IPS-NIHi7 (cell line): ENCODE measurements at regions not wholly inside any gene's neighbourhood (a gene's known extent, or its start where the extent isn't known, plus 50 kb on each side); places are given as distances from the start of the nearest gene placed in this dataset.
"Not testable (repeated sequence)": the region's sequence is repeated elsewhere in the genome, so short reads cannot be mapped to it uniquely, and the experiment has no call there.

Experiments
- DNase-seq: peaks from one replicate; pipeline ENCODE4 v3.0.0; 2012; ENCODE audit warnings: mixed read lengths; ENCODE audit errors: extremely low spot score

GRCh38 chr21:28592205-28592865 lies 400.3 kb downstream of the LTN1 start:
- no peak for DNase-seq

- DNase-seq = peak; percentile 36
These were observed 402.0 kb downstream of the LTN1 start for GRCh38 chr21:28590676-28591075.

GRCh38 chr21:28590026-28590425 lies 402.7 kb downstream of the LTN1 start:
- no peak for DNase-seq

GRCh38 chr21:28588997-28589396 lies 403.7 kb downstream of the LTN1 start:
- no peak for DNase-seq

GRCh38 chr21:28587748-28588147 lies 404.9 kb downstream of the LTN1 start:
- DNase-seq = no peak

GRCh38 chr21:28581976-28582375 lies 410.7 kb downstream of the LTN1 start:
- no peak for DNase-seq

- DNase-seq = not testable (repeated sequence)
These were observed 411.4 kb downstream of the LTN1 start for GRCh38 chr21:28581311-28581731.

- peak; percentile 13 for DNase-seq
These were observed 412.1 kb downstream of the LTN1 start for GRCh38 chr21:28580585-28580984.

- peak; percentile 39 for DNase-seq
These were observed 412.6 kb downstream of the LTN1 start for GRCh38 chr21:28579986-28580550.

GRCh38 chr21:28568692-28569091 lies 424.0 kb downstream of the LTN1 start:
- DNase-seq = no peak

GRCh38 chr21:28563933-28564332 lies 428.7 kb downstream of the LTN1 start:
- DNase-seq = not testable (repeated sequence)

GRCh38 chr21:28561772-28562171 lies 430.9 kb downstream of the LTN1 start:
- no peak for DNase-seq

GRCh38 chr21:28554660-28555475 lies 437.8 kb downstream of the LTN1 start:
- no peak for DNase-seq

GRCh38 chr21:28550057-28550825 lies 442.4 kb downstream of the LTN1 start:
- no peak for DNase-seq

GRCh38 chr21:28548291-28548690 lies 444.4 kb downstream of the LTN1 start:
- DNase-seq = no peak

GRCh38 chr21:28547766-28548165 lies 444.9 kb downstream of the LTN1 start:
- no peak for DNase-seq

GRCh38 chr21:28543975-28544374 lies 448.7 kb downstream of the LTN1 start:
- DNase-seq = no peak

- DNase-seq = no peak
These were observed 451.1 kb downstream of the LTN1 start for GRCh38 chr21:28541371-28542112.

- DNase-seq = no peak
These were observed 452.2 kb downstream of the LTN1 start for GRCh38 chr21:28540514-28540913.

GRCh38 chr21:28539623-28539988 lies 453.1 kb downstream of the LTN1 start:
- DNase-seq = no peak

GRCh38 chr21:28538987-28539622 lies 453.6 kb downstream of the LTN1 start:
- DNase-seq = no peak
